ENCODE measurements at regions not wholly inside any gene's neighbourhood (a gene's known extent, or its start where the extent isn't known, plus 50 kb on each side); places are given as distances from the start of the nearest gene placed in this dataset.

- no peaks in the 10 kb centered on the region for H3K9me3 ChIP-seq (ENCODE audit: low read length)
- H4K20me1 ChIP-seq (ENCODE audit: low read length) = no peaks in the 10 kb centered on the region
- ATAC-seq = no peak
- TF ChIP-seq EZH2phosphoT487 (IDR thresholded peaks at IDR 0.05; ENCODE audit: borderline replicate concordance, low read length) = no peak
- intact Hi-C loops (cut with micrococcal nuclease) = no loop called here
- no peak overlapping the region for H3K4me2 ChIP-seq (ENCODE audit: low read length)
- no TSS peak for BruUV-seq (replicated peaks)
- ChIA-PET CTCF (no interaction called here), POLR2A (ENCODE audit: unreplicated experiment) (no interaction called here)
- no peaks in the 10 kb centered on the region for H3K79me2 ChIP-seq (ENCODE audit: low read length)
- H3K27me3 ChIP-seq (ENCODE audit: low read length) = peaks cover 34% of the 10 kb centered on the region
- no peak overlapping the region for H2AFZ ChIP-seq (ENCODE audit: low read length)
- no peak overlapping the region for H3K4me3 ChIP-seq (ENCODE audit: low read length)
- H3K9me2 ChIP-seq (replicated peaks; ENCODE audit: low read length) = no peaks in the 10 kb centered on the region
- no peaks in the 10 kb centered on the region for H3K4me1 ChIP-seq (ENCODE audit: insufficient read depth, low read length)
- no peak overlapping the region for H3K27ac ChIP-seq (ENCODE audit: low read length)
- DNase-seq = no peak
- no peaks in the 10 kb centered on the region for H3F3A ChIP-seq (ENCODE audit: low read length, unreplicated experiment)
- H3K36me3 ChIP-seq (ENCODE audit: low read depth, low read length) = no peaks in the 10 kb centered on the region
- H3K9ac ChIP-seq (ENCODE audit: low read length) = no peak overlapping the region
Measured at GRCh38 chr5:52554293-52554692, 233.4 kb upstream of the ITGA1 start.

- Histone ChIP-seq H4K20me1 (ENCODE audit: low read length) (no peaks in the 10 kb centered on the region), H2AFZ (ENCODE audit: low read length) (no peak overlapping the region), H3K27me3 (ENCODE audit: low read length) (peaks cover 42% of the 10 kb centered on the region), H3K4me1 (ENCODE audit: insufficient read depth, low read length) (no peaks in the 10 kb centered on the region), H3K4me2 (ENCODE audit: low read length) (no peak overlapping the region), H3K9me3 (ENCODE audit: low read length) (no peaks in the 10 kb centered on the region), H3K79me2 (ENCODE audit: low read length) (no peaks in the 10 kb centered on the region), H3K9ac (ENCODE audit: low read length) (no peak overlapping the region), H3K36me3 (ENCODE audit: low read depth, low read length) (no peaks in the 10 kb centered on the region), H3K9me2 (replicated peaks; ENCODE audit: low read length) (no peaks in the 10 kb centered on the region), H3F3A (ENCODE audit: low read length, unreplicated experiment) (no peaks in the 10 kb centered on the region), H3K4me3 (ENCODE audit: low read length) (no peak overlapping the region), H3K27ac (ENCODE audit: low read length) (no peak overlapping the region)
- peak; percentile 76 for ATAC-seq
- peak; percentile 56 for DNase-seq
- BruUV-seq (replicated peaks) = no TSS peak
- POLR2A ChIA-PET (ENCODE audit: unreplicated experiment) = no interaction called here
- CTCF ChIA-PET = no interaction called here
- TF ChIP-seq EZH2 (IDR thresholded peaks at IDR 0.05; ENCODE audit: low read length, unreplicated experiment) = no peak
- TF ChIP-seq EZH2phosphoT487 (IDR thresholded peaks at IDR 0.05; ENCODE audit: borderline replicate concordance, low read length) = no peak
- TF ChIP-seq CTCF (conservative IDR thresholded peaks at IDR 0.05; ENCODE audit: low read depth, low read length) = peak; percentile 51
- intact Hi-C loops (cut with micrococcal nuclease) = loop anchor here (1.0 to 2.0 kb wide), 3 partner anchors 562 to 1601 kb away; no protein-coding TSS in a partner anchor
Measured at GRCh38 chr5:52560366-52560765, 227.3 kb upstream of the ITGA1 start.

- POLR2A ChIA-PET (ENCODE audit: unreplicated experiment) = no interaction called here
- Histone ChIP-seq H4K20me1 (ENCODE audit: low read length) (no peaks in the 10 kb centered on the region), H3K9ac (ENCODE audit: low read length) (no peak overlapping the region), H3K9me3 (ENCODE audit: low read length) (no peaks in the 10 kb centered on the region), H3K4me1 (ENCODE audit: insufficient read depth, low read length) (no peaks in the 10 kb centered on the region), H3K4me3 (ENCODE audit: low read length) (no peak overlapping the region), H2AFZ (ENCODE audit: low read length) (no peak overlapping the region), H3K27me3 (ENCODE audit: low read length) (peaks cover 33% of the 10 kb centered on the region), H3K27ac (ENCODE audit: low read length) (no peak overlapping the region), H3K36me3 (ENCODE audit: low read depth, low read length) (no peaks in the 10 kb centered on the region), H3K4me2 (ENCODE audit: low read length) (no peak overlapping the region), H3K79me2 (ENCODE audit: low read length) (no peaks in the 10 kb centered on the region), H3K9me2 (replicated peaks; ENCODE audit: low read length) (no peaks in the 10 kb centered on the region), H3F3A (ENCODE audit: low read length, unreplicated experiment) (no peaks in the 10 kb centered on the region)
- DNase-seq (no peak), ATAC-seq (no peak)
- TF ChIP-seq EZH2phosphoT487 (IDR thresholded peaks at IDR 0.05; ENCODE audit: borderline replicate concordance, low read length) (no peak), CTCF (conservative IDR thresholded peaks at IDR 0.05; ENCODE audit: low read depth, low read length) (no peak), EZH2 (IDR thresholded peaks at IDR 0.05; ENCODE audit: low read length, unreplicated experiment) (no peak)
- intact Hi-C loops (cut with micrococcal nuclease) = no loop called here
- BruUV-seq (replicated peaks) = no TSS peak
- CTCF ChIA-PET = no interaction called here
Measured at GRCh38 chr5:52562473-52562872, 225.2 kb upstream of the ITGA1 start.

Measured in PC-3 (cell line).